ENCODE measurements at regions not wholly inside any gene's neighbourhood (a gene's known extent, or its start where the extent isn't known, plus 50 kb on each side); places are given as distances from the start of the nearest gene placed in this dataset.
"Not testable (repeated sequence)": the region's sequence is repeated elsewhere in the genome, so short reads cannot be mapped to it uniquely, and the experiment has no call there.

- DNase-seq (ENCODE audit: low read depth in 2 of 3, low spot score in 1 of 3): no peak
Measured at GRCh38 chr4:79663865-79664264, 255.8 kb upstream of the GK2 start.

GRCh38 chr4:79663141-79663540, 255.1 kb upstream of the GK2 start:
- DNase-seq (ENCODE audit: low read depth in 2 of 3, low spot score in 1 of 3): no peak

GRCh38 chr4:79662651-79663050, 254.6 kb upstream of the GK2 start:
- DNase-seq (ENCODE audit: low read depth in 2 of 3, low spot score in 1 of 3): no peak

- no peak for DNase-seq (ENCODE audit: low read depth in 2 of 3, low spot score in 1 of 3)
Measured at GRCh38 chr4:79661196-79661595, 253.2 kb upstream of the GK2 start.

- DNase-seq (ENCODE audit: low read depth in 2 of 3, low spot score in 1 of 3): not testable (repeated sequence)
Measured at GRCh38 chr4:79659308-79659870, 251.4 kb upstream of the GK2 start.

GRCh38 chr4:79657379-79657778, 249.4 kb upstream of the GK2 start:
- DNase-seq (ENCODE audit: low read depth in 2 of 3, low spot score in 1 of 3): no peak

- no peak for DNase-seq (ENCODE audit: low read depth in 2 of 3, low spot score in 1 of 3)
Measured at GRCh38 chr4:79653871-79654270, 245.8 kb upstream of the GK2 start.

GRCh38 chr4:79652738-79653137, 244.7 kb upstream of the GK2 start:
- no peak for DNase-seq (ENCODE audit: low read depth in 2 of 3, low spot score in 1 of 3)

- DNase-seq (ENCODE audit: low read depth in 2 of 3, low spot score in 1 of 3): no peak
Measured at GRCh38 chr4:79652232-79652631, 244.2 kb upstream of the GK2 start.

- no peak for DNase-seq (ENCODE audit: low read depth in 2 of 3, low spot score in 1 of 3)
Measured at GRCh38 chr4:79651456-79651855, 243.4 kb upstream of the GK2 start.

- DNase-seq (ENCODE audit: low read depth in 2 of 3, low spot score in 1 of 3): no peak
Measured at GRCh38 chr4:79650794-79651431, 242.9 kb upstream of the GK2 start.

GRCh38 chr4:79650217-79650616, 242.2 kb upstream of the GK2 start:
- no peak for DNase-seq (ENCODE audit: low read depth in 2 of 3, low spot score in 1 of 3)

GRCh38 chr4:79645942-79646341, 237.9 kb upstream of the GK2 start:
- no peak for DNase-seq (ENCODE audit: low read depth in 2 of 3, low spot score in 1 of 3)

- DNase-seq (ENCODE audit: low read depth in 2 of 3, low spot score in 1 of 3): no peak
Measured at GRCh38 chr4:79638735-79639134, 230.7 kb upstream of the GK2 start.

- no peak for DNase-seq (ENCODE audit: low read depth in 2 of 3, low spot score in 1 of 3)
Measured at GRCh38 chr4:79636991-79637390, 229.0 kb upstream of the GK2 start.

- no peak for DNase-seq (ENCODE audit: low read depth in 2 of 3, low spot score in 1 of 3)
Measured at GRCh38 chr4:79634111-79634510, 226.1 kb upstream of the GK2 start.

- no peak for DNase-seq (ENCODE audit: low read depth in 2 of 3, low spot score in 1 of 3)
Measured at GRCh38 chr4:79632114-79632513, 224.1 kb upstream of the GK2 start.

GRCh38 chr4:79626611-79627010, 218.6 kb upstream of the GK2 start:
- DNase-seq (ENCODE audit: low read depth in 2 of 3, low spot score in 1 of 3): no peak

GRCh38 chr4:79626101-79626500, 218.1 kb upstream of the GK2 start:
- DNase-seq (ENCODE audit: low read depth in 2 of 3, low spot score in 1 of 3): no peak

GRCh38 chr4:79625361-79625760, 217.3 kb upstream of the GK2 start:
- no peak for DNase-seq (ENCODE audit: low read depth in 2 of 3, low spot score in 1 of 3)

GRCh38 chr4:79623021-79623870, 215.2 kb upstream of the GK2 start:
- no peak for DNase-seq (ENCODE audit: low read depth in 2 of 3, low spot score in 1 of 3)

GRCh38 chr4:79621061-79621460, 213.0 kb upstream of the GK2 start:
- no peak for DNase-seq (ENCODE audit: low read depth in 2 of 3, low spot score in 1 of 3)

All from stimulated activated CD4-positive, alpha-beta T cell treated with anti-CD3 and anti-CD28 coated beads, Interleukin-12 subunit alpha, Interleukin-12 subunit beta, amount 100 ng/mL, for 48 hours (primary cell).